Smooth muscle cell (in vitro differentiated cells): ENCODE measurements at regions not wholly inside any gene's neighbourhood (a gene's known extent, or its start where the extent isn't known, plus 50 kb on each side); places are given as distances from the start of the nearest gene placed in this dataset.

Experiments
- DNase-seq: peaks from one replicate; lab custom pipeline; 2025; ENCODE audit not compliant: unreplicated experiment; lab: John Stamatoyannopoulos, UW
- H2AFZ ChIP-seq: fragments of 200-600 bp; sonication (generic); 2 replicates; pipeline ENCODE4 v1.6.0; 2016; ENCODE audit warnings: antibody characterized with exemption, low read depth, mild to moderate bottlenecking
- H3F3A ChIP-seq: fragments of 200-600 bp; sonication (generic); 2 replicates; pipeline ENCODE4 v1.6.0; 2017; ENCODE audit warnings: antibody characterized with exemption, low read depth
- H3K27ac ChIP-seq: fragments of 200-600 bp; sonication (generic); 2 replicates; pipeline ENCODE4 v1.5.1; 2016; ENCODE audit warnings: low read depth, mild to moderate bottlenecking
- H3K27me3 ChIP-seq: fragments of 200-600 bp; sonication (generic); 2 replicates; pipeline ENCODE4 v1.6.1; 2016; ENCODE audit warnings: low read depth, mild to moderate bottlenecking
- H3K36me3 ChIP-seq: fragments of 200-600 bp; sonication (generic); 2 replicates; pipeline ENCODE4 v1.5.1; 2016; ENCODE audit warnings: low read depth
- H3K4me1 ChIP-seq: fragments of 200-600 bp; sonication (generic); 2 replicates; pipeline ENCODE4 v1.5.1; 2016; ENCODE audit warnings: low read depth
- H3K4me2 ChIP-seq: fragments of 200-600 bp; sonication (generic); 2 replicates; pipeline ENCODE4 v1.6.0; 2016; ENCODE audit warnings: mild to moderate bottlenecking
- H3K4me3 ChIP-seq: fragments of 200-600 bp; sonication (generic); 2 replicates; pipeline ENCODE4 v1.5.1; 2016; ENCODE audit warnings: mild to moderate bottlenecking
- H3K79me2 ChIP-seq: fragments of 200-600 bp; sonication (generic); 2 replicates; pipeline ENCODE4 v1.6.0; 2016; ENCODE audit warnings: low read depth, mild to moderate bottlenecking
- H3K9ac ChIP-seq: fragments of 200-600 bp; sonication (generic); 2 replicates; pipeline ENCODE4 v1.6.0; 2016; ENCODE audit warnings: low read depth
- H3K9me3 ChIP-seq: fragments of 200-600 bp; sonication (generic); replicated peaks from 2 replicates; pipeline ENCODE4 v1.5.1; 2016; ENCODE audit warnings: low read depth
- H4K20me1 ChIP-seq: fragments of 200-600 bp; sonication (generic); 2 replicates; pipeline ENCODE4 v1.6.0; 2016; ENCODE audit warnings: low read depth
- WGBS: methylation state at CpG from one replicate; pipeline ENCODE4 v1.1.7; 2016; ENCODE audit warnings: low lambda C conversion rate; 5-methylcytosine and 5-hydroxymethylcytosine counted together
- TF ChIP-seq, protein P1 (sequence below): fragments of 200-600 bp; sonication (generic); IDR thresholded peaks from 2 replicates; pipeline ENCODE4 v1.5.1; 2017; ENCODE audit warnings: borderline replicate concordance, mild to moderate bottlenecking, antibody characterized with exemption; ENCODE audit not compliant: insufficient read depth, poor library complexity, severe bottlenecking

DNA sequence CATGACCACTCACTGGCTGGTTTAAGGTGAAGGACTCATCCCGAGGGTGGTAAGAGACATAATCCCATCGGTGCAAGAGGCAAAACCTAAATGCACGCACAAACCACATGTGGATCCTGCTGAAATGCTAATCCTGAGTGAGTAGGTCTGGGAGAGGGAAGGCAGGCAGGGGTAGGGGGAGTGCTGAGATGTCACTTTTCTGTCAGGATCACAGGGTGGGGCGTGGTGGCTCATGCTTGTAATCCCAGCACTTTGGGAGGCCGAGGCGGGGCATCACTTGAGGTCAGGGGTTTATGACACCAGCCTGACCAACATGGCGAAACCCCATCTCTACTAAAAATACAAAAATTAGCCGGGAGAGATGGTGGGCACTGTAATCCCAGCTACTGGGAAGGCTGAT, 97.7 kb upstream of the SRSF6 start:
- H3F3A ChIP-seq: no peaks in the 10 kb centered on the region
- H3K4me3 ChIP-seq: no peak overlapping the region
- DNase-seq: no peak
- H4K20me1 ChIP-seq: no peaks in the 10 kb centered on the region
- no peaks in the 10 kb centered on the region for H3K27me3 ChIP-seq
- H3K9me3 ChIP-seq: no peaks in the 10 kb centered on the region
- H3K9ac ChIP-seq: no peak overlapping the region
- WGBS: 82% methylated on average over 8 of the region's 8 CpGs
- no peaks in the 10 kb centered on the region for H3K4me1 ChIP-seq
- no peaks in the 10 kb centered on the region for H3K36me3 ChIP-seq
- no peaks in the 10 kb centered on the region for H3K79me2 ChIP-seq
- no peak overlapping the region for H3K27ac ChIP-seq
- TF ChIP-seq, protein P1, sequence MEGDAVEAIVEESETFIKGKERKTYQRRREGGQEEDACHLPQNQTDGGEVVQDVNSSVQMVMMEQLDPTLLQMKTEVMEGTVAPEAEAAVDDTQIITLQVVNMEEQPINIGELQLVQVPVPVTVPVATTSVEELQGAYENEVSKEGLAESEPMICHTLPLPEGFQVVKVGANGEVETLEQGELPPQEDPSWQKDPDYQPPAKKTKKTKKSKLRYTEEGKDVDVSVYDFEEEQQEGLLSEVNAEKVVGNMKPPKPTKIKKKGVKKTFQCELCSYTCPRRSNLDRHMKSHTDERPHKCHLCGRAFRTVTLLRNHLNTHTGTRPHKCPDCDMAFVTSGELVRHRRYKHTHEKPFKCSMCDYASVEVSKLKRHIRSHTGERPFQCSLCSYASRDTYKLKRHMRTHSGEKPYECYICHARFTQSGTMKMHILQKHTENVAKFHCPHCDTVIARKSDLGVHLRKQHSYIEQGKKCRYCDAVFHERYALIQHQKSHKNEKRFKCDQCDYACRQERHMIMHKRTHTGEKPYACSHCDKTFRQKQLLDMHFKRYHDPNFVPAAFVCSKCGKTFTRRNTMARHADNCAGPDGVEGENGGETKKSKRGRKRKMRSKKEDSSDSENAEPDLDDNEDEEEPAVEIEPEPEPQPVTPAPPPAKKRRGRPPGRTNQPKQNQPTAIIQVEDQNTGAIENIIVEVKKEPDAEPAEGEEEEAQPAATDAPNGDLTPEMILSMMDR: no peak
- H3K4me2 ChIP-seq: no peak overlapping the region
- H2AFZ ChIP-seq: no peak overlapping the region

DNA sequence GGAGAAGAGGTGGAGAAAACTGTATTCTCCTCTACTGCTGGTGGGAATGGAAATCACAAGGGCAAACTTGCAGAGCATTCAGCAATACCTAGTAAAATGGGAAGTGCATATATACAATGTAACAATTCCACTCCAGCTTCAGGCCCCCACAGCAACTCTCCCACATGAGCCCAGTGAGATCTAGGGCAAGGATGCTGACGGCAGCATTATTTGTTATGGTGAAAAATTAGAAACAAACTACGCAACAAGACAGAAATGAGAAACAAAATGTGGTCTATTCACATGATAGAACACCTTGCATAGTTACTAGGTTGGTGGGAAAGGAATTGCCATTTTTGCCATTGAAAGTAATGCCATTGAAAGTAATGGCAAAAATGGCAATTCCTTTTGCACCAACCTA, 98.9 kb upstream of the SRSF6 start:
- TF ChIP-seq, protein P1: no peak
- WGBS: 95% methylated on average over 2 of the region's 2 CpGs
- no peaks in the 10 kb centered on the region for H3K36me3 ChIP-seq
- no peaks in the 10 kb centered on the region for H3K9me3 ChIP-seq
- no peak overlapping the region for H2AFZ ChIP-seq
- no peaks in the 10 kb centered on the region for H4K20me1 ChIP-seq
- no peaks in the 10 kb centered on the region for H3K27me3 ChIP-seq
- DNase-seq: no peak
- H3K27ac ChIP-seq: no peak overlapping the region
- H3F3A ChIP-seq: no peaks in the 10 kb centered on the region
- H3K9ac ChIP-seq: no peak overlapping the region
- H3K4me1 ChIP-seq: no peaks in the 10 kb centered on the region
- H3K4me2 ChIP-seq: no peak overlapping the region
- H3K79me2 ChIP-seq: no peaks in the 10 kb centered on the region
- H3K4me3 ChIP-seq: no peak overlapping the region

DNA sequence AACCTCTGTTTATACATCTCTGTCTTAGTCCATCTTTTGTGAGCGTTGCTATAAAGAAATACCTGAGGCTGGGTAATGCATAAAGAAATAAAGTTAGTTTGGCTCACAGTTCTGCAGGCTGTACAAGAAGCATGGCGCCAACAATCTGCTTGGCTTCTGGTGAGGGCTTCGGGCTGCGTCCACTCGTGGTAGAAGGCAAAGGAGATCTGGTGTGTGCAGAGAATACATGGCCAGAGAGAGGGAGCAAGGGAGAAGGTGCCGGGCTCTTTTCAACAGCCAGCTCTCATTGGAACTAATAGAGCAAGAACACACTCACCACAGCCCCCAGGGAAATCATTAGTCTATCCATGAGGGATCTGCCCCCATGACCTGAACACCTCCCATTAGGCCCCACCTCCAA, 100.3 kb upstream of the SRSF6 start:
- Histone ChIP-seq H3K79me2 (no peaks in the 10 kb centered on the region), H3K9me3 (no peaks in the 10 kb centered on the region)
- WGBS: 93% methylated on average over 6 of the region's 6 CpGs

DNA sequence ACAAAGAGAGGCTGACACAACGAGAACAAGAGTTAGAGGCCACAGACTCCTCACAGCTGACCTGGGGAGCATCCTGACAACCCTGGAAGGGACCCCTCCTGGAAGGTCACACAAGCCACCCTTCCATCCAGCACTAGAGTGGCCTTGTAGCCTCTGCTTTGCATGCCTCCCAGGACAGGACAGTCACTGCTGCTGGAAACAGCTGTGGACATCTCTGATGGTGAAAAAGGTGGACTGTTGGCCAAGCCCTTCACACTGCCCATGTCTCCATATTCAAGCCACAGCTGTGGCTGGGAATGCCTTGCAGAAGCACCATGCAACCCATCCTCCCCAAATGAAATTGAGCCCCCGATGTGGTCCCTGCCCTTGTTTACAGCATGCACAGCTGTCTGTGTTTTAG, 102.1 kb upstream of the SRSF6 start:
- H4K20me1 ChIP-seq: no peaks in the 10 kb centered on the region
- no peaks in the 10 kb centered on the region for H3K4me1 ChIP-seq
- no peaks in the 10 kb centered on the region for H3K36me3 ChIP-seq
- 78% methylated on average over 2 of the region's 2 CpGs for WGBS
- no peak overlapping the region for H3K27ac ChIP-seq
- TF ChIP-seq, protein P1: no peak
- no peak for DNase-seq
- H3K4me3 ChIP-seq: no peak overlapping the region
- no peak overlapping the region for H3K4me2 ChIP-seq
- H3F3A ChIP-seq: no peaks in the 10 kb centered on the region
- no peak overlapping the region for H3K9ac ChIP-seq
- no peaks in the 10 kb centered on the region for H3K79me2 ChIP-seq
- no peaks in the 10 kb centered on the region for H3K27me3 ChIP-seq
- H3K9me3 ChIP-seq: no peaks in the 10 kb centered on the region
- H2AFZ ChIP-seq: no peak overlapping the region

More for the DNA sequence above, 100.3 kb upstream of the SRSF6 start:
- no peak overlapping the region for H3K4me2 ChIP-seq
- H3K9ac ChIP-seq: no peak overlapping the region
- no peak overlapping the region for H3K4me3 ChIP-seq
- H3K27ac ChIP-seq: no peak overlapping the region
- H3K27me3 ChIP-seq: no peaks in the 10 kb centered on the region
- no peaks in the 10 kb centered on the region for H3K36me3 ChIP-seq
- H3F3A ChIP-seq: no peaks in the 10 kb centered on the region
- no peaks in the 10 kb centered on the region for H4K20me1 ChIP-seq
- no peak for DNase-seq
- no peaks in the 10 kb centered on the region for H3K4me1 ChIP-seq
- TF ChIP-seq, protein P1: no peak
- H2AFZ ChIP-seq: no peak overlapping the region
